HEK293T (cell line): ENCODE measurements at regions not wholly inside any gene's neighbourhood (a gene's known extent, or its start where the extent isn't known, plus 50 kb on each side); places are given as distances from the start of the nearest gene placed in this dataset.

Source experiments
- BHLHE40 ChIP-seq: fragments of 450-650 bp; IDR thresholded peaks from 2 replicates; pipeline ENCODE4 v1.6.1; 2016; ENCODE audit warnings: mild to moderate bottlenecking, moderate library complexity, borderline replicate concordance
- CTBP1 ChIP-seq: fragments of 450-650 bp; IDR thresholded peaks from 2 replicates; pipeline ENCODE4 v1.6.1; 2016; ENCODE audit warnings: borderline replicate concordance
- FOXK2 ChIP-seq: fragments of 450-650 bp; IDR thresholded peaks from 2 replicates; pipeline ENCODE4 v1.6.1; 2016; ENCODE audit warnings: mild to moderate bottlenecking
- FOXM1 ChIP-seq: fragments of 450-650 bp; IDR thresholded peaks from 2 replicates; pipeline ENCODE4 v1.6.1; 2017; ENCODE audit warnings: mild to moderate bottlenecking, borderline replicate concordance
- HDGF ChIP-seq: fragments of 450-650 bp; IDR thresholded peaks from 2 replicates; pipeline ENCODE4 v1.6.1; 2017; ENCODE audit warnings: antibody characterized with exemption, borderline replicate concordance
- LEF1 ChIP-seq: fragments of 450-650 bp; IDR thresholded peaks from 2 replicates; pipeline ENCODE4 v1.6.1; 2017; ENCODE audit warnings: mild to moderate bottlenecking, borderline replicate concordance
- NFRKB ChIP-seq: fragments of 450-650 bp; IDR thresholded peaks from 2 replicates; pipeline ENCODE4 v1.6.1; 2016; ENCODE audit warnings: mild to moderate bottlenecking, moderate library complexity
- SP1 ChIP-seq: fragments of 450-650 bp; IDR thresholded peaks from 2 replicates; pipeline ENCODE4 v1.6.1; 2017
- SUZ12 ChIP-seq: fragments of 450-650 bp; IDR thresholded peaks from 2 replicates; pipeline ENCODE4 v1.6.1; 2016; ENCODE audit warnings: mild to moderate bottlenecking
- TARDBP ChIP-seq: fragments of 450-650 bp; IDR thresholded peaks from 2 replicates; pipeline ENCODE4 v1.6.1; 2016
- TF ChIP-seq, protein P1 (sequence below): fragments of 450-650 bp; IDR thresholded peaks from 2 replicates; pipeline ENCODE4 v1.6.1; 2016

DNA sequence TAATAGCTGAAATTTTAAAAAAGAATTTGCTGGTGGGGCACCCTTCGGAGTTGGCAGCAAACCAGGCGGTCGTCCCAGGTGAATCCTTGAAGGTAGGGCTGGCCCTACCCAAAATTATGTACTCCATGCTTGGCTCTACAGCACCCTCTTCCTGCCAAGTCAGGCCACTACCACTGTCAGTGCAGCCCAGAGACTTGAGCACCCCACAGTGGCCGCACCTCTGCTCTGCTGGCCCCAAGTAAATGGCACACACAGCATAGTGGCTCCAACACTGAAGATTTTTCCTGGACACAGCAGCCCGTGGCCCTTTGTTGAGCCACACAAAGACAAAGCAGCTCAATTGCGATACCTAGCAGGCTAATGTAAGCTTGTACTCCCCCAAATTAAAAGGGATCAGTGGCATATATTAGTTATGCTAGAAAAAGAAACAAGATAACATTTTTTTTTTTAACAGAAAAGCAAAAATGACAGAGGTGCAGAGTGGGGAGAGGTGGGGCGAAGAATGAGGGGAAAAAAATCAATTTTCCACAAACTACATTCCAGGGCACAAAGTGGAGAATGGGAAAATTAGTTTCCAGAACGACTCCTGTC is 250.5 kb downstream of the UACA start:
- TF ChIP-seq FOXK2 (no peak), NFRKB (no peak), CTBP1 (no peak), TARDBP (no peak), FOXM1 (no peak), LEF1 (no peak), SP1 (no peak), HDGF (no peak), SUZ12 (no peak), BHLHE40 (no peak)
- TF ChIP-seq, protein P1, sequence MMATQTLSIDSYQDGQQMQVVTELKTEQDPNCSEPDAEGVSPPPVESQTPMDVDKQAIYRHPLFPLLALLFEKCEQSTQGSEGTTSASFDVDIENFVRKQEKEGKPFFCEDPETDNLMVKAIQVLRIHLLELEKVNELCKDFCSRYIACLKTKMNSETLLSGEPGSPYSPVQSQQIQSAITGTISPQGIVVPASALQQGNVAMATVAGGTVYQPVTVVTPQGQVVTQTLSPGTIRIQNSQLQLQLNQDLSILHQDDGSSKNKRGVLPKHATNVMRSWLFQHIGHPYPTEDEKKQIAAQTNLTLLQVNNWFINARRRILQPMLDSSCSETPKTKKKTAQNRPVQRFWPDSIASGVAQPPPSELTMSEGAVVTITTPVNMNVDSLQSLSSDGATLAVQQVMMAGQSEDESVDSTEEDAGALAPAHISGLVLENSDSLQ = no peak
